ENCODE measurements at regions not wholly inside any gene's neighbourhood (a gene's known extent, or its start where the extent isn't known, plus 50 kb on each side); places are given as distances from the start of the nearest gene placed in this dataset.
A peak's percentile ranks its signal among the peaks of the same experiment; 100 is the strongest.

- no peak for DNase-seq
Observed at GRCh38 chr1:48164571-48164970, 57.9 kb upstream of the SLC5A9 start.

- no peak for DNase-seq
Observed at GRCh38 chr1:48160486-48161132, 61.9 kb upstream of the SLC5A9 start.

GRCh38 chr1:48139275-48139674 is 83.2 kb upstream of the SLC5A9 start:
- no peak for DNase-seq

- no peak for DNase-seq
Observed at GRCh38 chr1:48127735-48128685, 94.5 kb upstream of the SLC5A9 start.

- DNase-seq, result no peak
Observed at GRCh38 chr1:48123647-48124046, 98.9 kb upstream of the SLC5A9 start.

GRCh38 chr1:48121955-48122354 is 100.6 kb upstream of the SLC5A9 start:
- DNase-seq, result no peak

GRCh38 chr1:48120621-48121020 is 101.9 kb upstream of the SLC5A9 start:
- DNase-seq, result no peak

GRCh38 chr1:48115835-48116234 is 106.7 kb upstream of the SLC5A9 start:
- no peak for DNase-seq

GRCh38 chr1:48114596-48115382 is 107.7 kb upstream of the SLC5A9 start:
- DNase-seq, result no peak

- no peak for DNase-seq
Observed at GRCh38 chr1:48109390-48110013, 112.3 kb upstream of the TRABD2B start.

GRCh38 chr1:48107516-48107915 is 110.3 kb upstream of the TRABD2B start:
- DNase-seq, result no peak

- no peak for DNase-seq
Observed at GRCh38 chr1:48106049-48106448, 108.9 kb upstream of the TRABD2B start.

- no peak for DNase-seq
Observed at GRCh38 chr1:48105165-48105564, 108.0 kb upstream of the TRABD2B start.

- no peak for DNase-seq
Observed at GRCh38 chr1:48103495-48103894, 106.3 kb upstream of the TRABD2B start.

GRCh38 chr1:48102766-48103165 is 105.6 kb upstream of the TRABD2B start:
- no peak for DNase-seq

- no peak for DNase-seq
Observed at GRCh38 chr1:48099072-48099773, 102.0 kb upstream of the TRABD2B start.

- peak; percentile 62 for DNase-seq
Observed at GRCh38 chr1:48093696-48094528, 96.7 kb upstream of the TRABD2B start.

- no peak for DNase-seq
Observed at GRCh38 chr1:48093147-48093546, 96.0 kb upstream of the TRABD2B start.

GRCh38 chr1:48092401-48092800 is 95.2 kb upstream of the TRABD2B start:
- DNase-seq, result no peak

GRCh38 chr1:48089356-48089891 is 92.2 kb upstream of the TRABD2B start:
- DNase-seq, result no peak

- no peak for DNase-seq
Observed at GRCh38 chr1:48084826-48085225, 87.6 kb upstream of the TRABD2B start.

All from CD4-positive, alpha-beta T cell treated with Interleukin-15 for 1 hour (primary cell).